ENCODE measurements at regions not wholly inside any gene's neighbourhood (a gene's known extent, or its start where the extent isn't known, plus 50 kb on each side); places are given as distances from the start of the nearest gene placed in this dataset.

DNA sequence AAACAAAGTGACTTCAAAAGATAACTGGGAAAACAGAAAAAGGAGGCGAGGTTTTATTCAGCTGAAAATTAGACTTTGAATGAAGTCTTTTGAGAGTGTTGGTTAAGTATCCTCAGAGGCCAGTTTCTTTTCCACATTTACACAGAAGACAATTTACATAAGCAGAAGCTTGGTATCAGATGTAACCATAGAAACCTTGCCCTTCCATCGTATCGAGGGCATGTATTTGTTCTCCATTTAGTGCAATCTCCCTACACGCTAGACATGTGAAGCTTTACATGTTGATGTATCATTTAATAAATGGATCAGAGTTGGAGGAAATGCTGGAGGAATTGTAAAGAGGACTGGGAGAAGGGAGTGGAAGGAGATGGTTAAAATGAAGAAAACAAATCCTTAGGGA is 161.0 kb upstream of the CRBN start:
- no peak for DNase-seq
- Mint-ChIP-seq H3K4me3 (no peak overlapping the region), H3K9me3 (peaks cover 0 to 8% (median 0%) of the 10 kb centered on the region in 6 donors), H3K27ac (no peak overlapping the region), H3K36me3 (no peaks in the 10 kb centered on the region), H3K4me1 (no peaks in the 10 kb centered on the region), H3K27me3 (ENCODE audit: low read depth in 3 of 3) (peaks cover 0 to 3% (median 2%) of the 10 kb centered on the region in 3 donors)

DNA sequence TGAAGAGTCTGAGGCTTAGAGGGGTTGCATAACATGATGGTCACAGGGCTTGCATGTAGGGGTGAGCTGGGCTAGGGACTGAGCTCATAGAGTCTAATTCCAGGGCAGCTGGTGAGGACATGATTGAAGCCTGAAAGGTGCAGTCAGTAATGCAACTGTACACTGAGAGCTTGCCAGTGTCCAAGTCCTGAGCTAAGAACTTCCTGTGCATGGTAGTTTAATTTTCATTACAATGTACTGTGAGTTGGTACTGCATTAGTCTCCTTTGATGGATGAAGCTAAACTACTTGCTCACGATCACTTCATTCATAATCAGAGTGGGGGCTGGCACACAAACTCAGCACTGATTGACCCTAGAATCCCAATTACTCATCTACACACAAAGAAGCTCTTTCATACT is 156.4 kb upstream of the CRBN start:
- Mint-ChIP-seq H3K36me3 (no peaks in the 10 kb centered on the region), H3K27ac (no peak overlapping the region), H3K4me1 (no peaks in the 10 kb centered on the region), H3K9me3 (peaks cover 0 to 4% (median 0%) of the 10 kb centered on the region in 6 donors), H3K27me3 (ENCODE audit: low read depth in 3 of 3) (peaks cover 0 to 3% (median 0%) of the 10 kb centered on the region in 3 donors), H3K4me3 (no peak overlapping the region)
- no peak for DNase-seq

DNA sequence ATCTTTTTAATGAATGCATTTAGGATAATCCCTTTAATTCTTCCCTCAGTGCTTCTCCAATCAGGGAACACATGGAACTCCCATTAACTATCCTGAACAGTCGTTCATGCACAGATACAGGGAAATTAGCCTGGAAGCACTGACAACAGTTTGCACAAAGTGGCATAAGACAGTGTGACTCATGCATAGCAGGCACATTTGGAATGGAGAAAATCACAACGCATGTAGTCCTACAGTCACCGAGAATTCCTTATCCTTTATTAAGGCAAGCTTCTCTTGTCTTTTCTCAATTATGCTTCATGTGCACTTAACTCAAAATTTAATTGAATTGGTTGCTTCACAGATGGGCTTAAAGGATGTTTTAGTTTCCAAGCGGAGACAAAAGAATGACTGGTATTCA is 155.0 kb upstream of the CRBN start:
- Mint-ChIP-seq H3K4me1 (no peaks in the 10 kb centered on the region), H3K36me3 (no peaks in the 10 kb centered on the region), H3K27me3 (ENCODE audit: low read depth in 3 of 3) (peaks cover 0 to 2% (median under 1%) of the 10 kb centered on the region in 3 donors), H3K27ac (no peak overlapping the region), H3K9me3 (peaks cover 0 to 4% (median 0%) of the 10 kb centered on the region in 6 donors), H3K4me3 (no peak overlapping the region)
- no peak for DNase-seq

DNA sequence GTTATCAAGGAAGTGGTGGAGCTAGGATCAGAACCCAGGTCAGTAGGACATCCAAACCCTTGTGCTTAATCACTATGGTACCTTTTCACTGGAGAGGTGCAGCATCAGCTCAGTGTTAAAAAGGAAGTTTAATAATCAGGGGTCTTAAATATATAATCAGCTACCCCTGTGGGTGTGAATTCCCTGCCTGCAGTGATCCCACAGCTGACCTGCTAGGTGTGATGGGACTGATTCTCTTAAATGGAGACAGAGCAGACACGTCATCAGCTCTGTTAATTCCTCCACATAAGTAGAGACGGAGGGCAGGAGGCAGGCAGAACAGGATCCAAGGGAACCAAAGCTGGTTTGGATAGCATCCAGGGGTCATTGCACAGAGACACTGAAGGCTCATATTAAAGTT is 154.1 kb upstream of the CRBN start:
- peaks cover 0 to 4% (median 0%) of the 10 kb centered on the region in 6 donors for H3K9me3 Mint-ChIP-seq
- peaks cover 0 to 2% (median 0%) of the 10 kb centered on the region in 3 donors for H3K27me3 Mint-ChIP-seq (ENCODE audit: low read depth in 3 of 3)
- no peak overlapping the region for H3K4me3 Mint-ChIP-seq
- no peak for DNase-seq
- H3K27ac Mint-ChIP-seq: no peak overlapping the region
- H3K4me1 Mint-ChIP-seq: no peaks in the 10 kb centered on the region
- H3K36me3 Mint-ChIP-seq: no peaks in the 10 kb centered on the region

- H3K4me3 Mint-ChIP-seq: no peak overlapping the region
- H3K27ac Mint-ChIP-seq: no peak overlapping the region
- peaks cover 0 to 5% (median under 1%) of the 10 kb centered on the region in 6 donors for H3K9me3 Mint-ChIP-seq
These were observed 137.0 kb upstream of the CRBN start for GRCh38 chr3:3316521-3316920.

DNA sequence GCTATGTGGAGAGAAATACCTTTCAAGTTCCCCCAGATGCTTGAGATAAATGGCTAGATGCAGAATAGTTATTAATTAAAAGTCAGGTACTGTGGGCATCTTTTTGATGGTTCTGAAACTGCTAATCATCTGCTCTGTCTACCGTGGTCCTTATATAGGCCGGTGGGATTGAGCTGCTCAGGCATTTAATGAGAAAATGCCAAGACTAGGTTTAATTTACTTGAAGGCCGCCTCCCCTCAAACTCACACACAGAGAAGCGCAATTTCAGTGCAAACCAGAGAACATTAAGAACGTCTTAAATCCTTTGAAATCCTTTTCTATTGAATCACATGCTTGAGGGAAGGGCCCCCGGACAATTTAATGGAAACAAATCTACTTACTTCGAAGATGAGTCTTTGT is 136.4 kb upstream of the CRBN start:
- Mint-ChIP-seq H3K36me3 (no peaks in the 10 kb centered on the region), H3K9me3 (peaks cover 0 to 5% (median under 1%) of the 10 kb centered on the region in 6 donors), H3K27me3 (ENCODE audit: low read depth in 3 of 3) (peaks cover 0 to 2% (median 0%) of the 10 kb centered on the region in 3 donors), H3K4me1 (no peaks in the 10 kb centered on the region), H3K4me3 (no peak overlapping the region), H3K27ac (no peak overlapping the region)
- no peak for DNase-seq

More at GRCh38 chr3:3316521-3316920, 137.0 kb upstream of the CRBN start:
- no peaks in the 10 kb centered on the region for H3K4me1 Mint-ChIP-seq
- peaks cover 0 to 2% (median 0%) of the 10 kb centered on the region in 3 donors for H3K27me3 Mint-ChIP-seq (ENCODE audit: low read depth in 3 of 3)
- no peak for DNase-seq
- no peaks in the 10 kb centered on the region for H3K36me3 Mint-ChIP-seq

DNA sequence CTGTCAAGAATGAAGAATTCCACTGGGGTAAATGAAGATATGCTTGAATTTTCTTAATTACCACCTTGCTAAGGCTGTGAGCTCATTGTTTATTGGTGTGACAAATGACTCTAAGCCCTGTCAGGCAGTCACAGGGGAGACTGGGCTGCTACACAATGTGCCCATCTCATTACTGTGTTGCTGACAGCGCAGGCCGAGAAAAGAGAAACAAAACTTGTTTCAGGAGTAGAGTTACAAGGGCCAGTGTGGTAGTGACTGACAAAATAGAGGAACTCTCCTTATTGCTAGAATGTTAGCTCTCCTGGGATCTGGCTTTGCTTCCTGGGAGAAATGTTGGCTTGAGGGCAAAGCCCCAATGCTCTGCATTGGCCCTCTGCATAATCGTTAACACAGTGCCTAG is 130.4 kb upstream of the CRBN start:
- no peak overlapping the region for H3K4me3 Mint-ChIP-seq
- peaks cover 2% of the 10 kb centered on the region in 3 donors for H3K27me3 Mint-ChIP-seq (ENCODE audit: low read depth in 3 of 3)
- DNase-seq: no peak
- no peaks in the 10 kb centered on the region for H3K9me3 Mint-ChIP-seq
- no peaks in the 10 kb centered on the region for H3K36me3 Mint-ChIP-seq
- no peaks in the 10 kb centered on the region for H3K4me1 Mint-ChIP-seq
- H3K27ac Mint-ChIP-seq: no peak overlapping the region

- no peak overlapping the region for H3K27ac Mint-ChIP-seq
- DNase-seq: no peak
- peaks cover 2% of the 10 kb centered on the region in 3 donors for H3K27me3 Mint-ChIP-seq (ENCODE audit: low read depth in 3 of 3)
- no peaks in the 10 kb centered on the region for H3K36me3 Mint-ChIP-seq
- H3K4me1 Mint-ChIP-seq: no peaks in the 10 kb centered on the region
- no peaks in the 10 kb centered on the region for H3K9me3 Mint-ChIP-seq
- H3K4me3 Mint-ChIP-seq: no peak overlapping the region
These were observed 129.3 kb upstream of the CRBN start for GRCh38 chr3:3308809-3309208.

DNA sequence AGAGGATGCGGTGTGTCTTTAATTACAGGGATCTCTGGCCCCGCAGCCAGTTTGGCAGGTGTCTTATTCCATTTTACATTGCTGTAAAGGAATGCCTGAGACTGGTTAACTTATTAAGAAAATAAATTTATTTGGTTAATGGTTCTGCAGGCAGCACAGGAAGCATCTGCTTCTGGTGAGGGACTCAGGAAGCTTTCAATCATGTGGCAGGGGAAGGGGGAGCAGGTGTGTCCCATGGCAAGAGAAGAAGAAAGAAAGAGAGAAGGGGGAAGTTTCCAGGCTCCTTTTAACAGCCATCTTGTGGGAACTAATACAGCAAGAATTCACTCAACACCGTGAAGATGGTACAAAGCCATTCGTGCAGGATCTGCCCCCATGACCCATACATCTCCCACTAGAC is 128.0 kb upstream of the CRBN start:
- H3K4me1 Mint-ChIP-seq: no peaks in the 10 kb centered on the region
- no peaks in the 10 kb centered on the region for H3K36me3 Mint-ChIP-seq
- peaks cover 2% of the 10 kb centered on the region in 3 donors for H3K27me3 Mint-ChIP-seq (ENCODE audit: low read depth in 3 of 3)
- no peak for DNase-seq
- H3K27ac Mint-ChIP-seq: no peak overlapping the region
- H3K4me3 Mint-ChIP-seq: no peak overlapping the region
- no peaks in the 10 kb centered on the region for H3K9me3 Mint-ChIP-seq

DNA sequence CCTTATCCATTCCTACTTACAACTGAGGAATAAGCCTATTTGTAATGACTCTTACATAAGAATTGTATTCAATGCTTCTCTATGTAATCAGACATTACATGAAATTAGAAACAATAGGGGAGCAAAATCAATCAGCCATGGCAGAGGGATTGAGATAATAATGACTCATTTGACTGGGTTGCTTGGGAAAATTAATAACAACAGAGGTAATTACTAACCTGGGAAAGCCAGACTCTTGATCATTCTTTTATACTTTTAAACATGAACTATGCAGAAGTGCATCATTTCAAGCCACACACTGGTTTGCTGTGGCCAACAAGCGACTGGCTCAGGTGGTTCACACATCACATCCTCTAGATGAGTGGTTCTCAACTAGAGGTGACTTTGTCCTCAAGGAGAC is 126.3 kb upstream of the CRBN start:
- no peak for DNase-seq
- no peak overlapping the region for H3K4me3 Mint-ChIP-seq
- peaks cover 0 to 3% (median 0%) of the 10 kb centered on the region in 6 donors for H3K9me3 Mint-ChIP-seq
- no peaks in the 10 kb centered on the region for H3K36me3 Mint-ChIP-seq
- no peaks in the 10 kb centered on the region for H3K4me1 Mint-ChIP-seq
- H3K27ac Mint-ChIP-seq: no peak overlapping the region
- H3K27me3 Mint-ChIP-seq (ENCODE audit: low read depth in 3 of 3): peaks cover 2 to 8% (median 2%) of the 10 kb centered on the region in 3 donors

- no peak for DNase-seq
- no peak overlapping the region for H3K4me3 Mint-ChIP-seq
- peaks cover 0 to 3% (median 0%) of the 10 kb centered on the region in 6 donors for H3K9me3 Mint-ChIP-seq
- no peaks in the 10 kb centered on the region for H3K4me1 Mint-ChIP-seq
- H3K27me3 Mint-ChIP-seq (ENCODE audit: low read depth in 3 of 3): peaks cover 2 to 7% (median 2%) of the 10 kb centered on the region in 3 donors
- H3K27ac Mint-ChIP-seq: no peak overlapping the region
- H3K36me3 Mint-ChIP-seq: no peaks in the 10 kb centered on the region
These were observed 125.6 kb upstream of the CRBN start for GRCh38 chr3:3305084-3305483.

DNA sequence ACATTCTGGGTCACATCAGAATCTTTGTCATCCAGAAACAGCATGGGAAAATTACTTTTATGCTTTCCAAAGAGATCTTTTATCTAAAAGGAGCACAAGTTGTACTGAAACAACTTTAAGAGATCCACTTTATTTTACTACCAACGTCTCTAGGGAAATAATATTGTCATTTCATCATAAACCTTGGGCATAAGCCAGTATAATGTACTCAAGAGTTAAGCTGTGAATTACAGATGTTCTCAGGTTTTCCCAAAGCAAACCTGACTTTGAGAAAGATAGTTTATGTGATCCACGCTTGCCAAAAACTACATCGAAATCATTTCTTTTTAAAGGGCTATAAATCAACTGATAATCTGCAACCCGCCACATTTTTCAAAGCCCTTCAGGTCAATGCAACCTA is 124.1 kb upstream of the CRBN start:
- H3K27ac Mint-ChIP-seq: no peak overlapping the region
- no peaks in the 10 kb centered on the region for H3K4me1 Mint-ChIP-seq
- peaks cover 2 to 7% (median 2%) of the 10 kb centered on the region in 3 donors for H3K27me3 Mint-ChIP-seq (ENCODE audit: low read depth in 3 of 3)
- DNase-seq: no peak
- H3K36me3 Mint-ChIP-seq: no peaks in the 10 kb centered on the region
- no peak overlapping the region for H3K4me3 Mint-ChIP-seq
- H3K9me3 Mint-ChIP-seq: peaks cover 0 to 3% (median 0%) of the 10 kb centered on the region in 6 donors

DNA sequence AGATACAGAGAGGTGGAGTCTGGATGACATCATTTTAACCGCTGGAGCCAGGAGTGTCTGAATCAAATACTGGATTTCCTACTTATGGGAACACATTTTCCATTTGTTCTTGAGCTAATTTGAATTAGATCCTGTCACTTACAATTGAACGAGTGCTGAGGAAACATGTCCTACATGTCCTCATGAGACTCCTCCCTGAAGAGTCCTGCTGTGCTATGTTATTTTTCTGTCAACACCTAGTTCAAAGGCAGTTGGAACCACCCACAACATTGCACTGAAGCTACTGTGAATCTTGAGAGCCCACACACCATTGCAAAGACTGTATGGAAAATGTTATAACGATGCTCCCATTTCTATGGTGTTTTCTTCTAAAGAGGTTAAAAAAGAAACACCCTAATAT is 123.5 kb upstream of the CRBN start:
- H3K27me3 Mint-ChIP-seq (ENCODE audit: low read depth in 3 of 3): peaks cover 2 to 7% (median 2%) of the 10 kb centered on the region in 3 donors
- H3K4me1 Mint-ChIP-seq: no peaks in the 10 kb centered on the region

GRCh38 chr3:3301476-3301875 is 122.0 kb upstream of the CRBN start:
- Mint-ChIP-seq H3K4me3 (no peak overlapping the region), H3K9me3 (peaks cover 0 to 3% (median 0%) of the 10 kb centered on the region in 6 donors), H3K4me1 (no peaks in the 10 kb centered on the region), H3K27ac (no peak overlapping the region), H3K27me3 (ENCODE audit: low read depth in 3 of 3) (peaks cover 2 to 7% (median 2%) of the 10 kb centered on the region in 3 donors), H3K36me3 (no peaks in the 10 kb centered on the region)
- no peak for DNase-seq

More for the DNA sequence above, 123.5 kb upstream of the CRBN start:
- peaks cover 0 to 3% (median 0%) of the 10 kb centered on the region in 6 donors for H3K9me3 Mint-ChIP-seq
- no peaks in the 10 kb centered on the region for H3K36me3 Mint-ChIP-seq
- H3K4me3 Mint-ChIP-seq: no peak overlapping the region
- H3K27ac Mint-ChIP-seq: no peak overlapping the region
- no peak for DNase-seq

GRCh38 chr3:3296979-3297381 is 117.5 kb upstream of the CRBN start:
- no peaks in the 10 kb centered on the region for H3K36me3 Mint-ChIP-seq
- DNase-seq: no peak
- no peak overlapping the region for H3K27ac Mint-ChIP-seq
- H3K4me3 Mint-ChIP-seq: no peak overlapping the region
- peaks cover 0 to 13% (median 3%) of the 10 kb centered on the region in 6 donors for H3K9me3 Mint-ChIP-seq
- H3K27me3 Mint-ChIP-seq (ENCODE audit: low read depth in 3 of 3): peaks cover 0 to 9% (median 0%) of the 10 kb centered on the region in 3 donors
- H3K4me1 Mint-ChIP-seq: no peaks in the 10 kb centered on the region

All from immature natural killer cell (primary cell).